Cerebellar nuclear complex (tissue), 1 donor: ENCODE measurements at regions not wholly inside any gene's neighbourhood (a gene's known extent, or its start where the extent isn't known, plus 50 kb on each side); places are given as distances from the start of the nearest gene placed in this dataset.
A peak's percentile ranks its signal among the peaks of the same experiment; 100 is the strongest.
"Not testable (repeated sequence)": the region's sequence is repeated elsewhere in the genome, so short reads cannot be mapped to it uniquely, and the experiment has no call there.

Experiments used
- DNase-seq, 2 experiments: peaks; one replicate each; lab custom pipeline; 2025; lab: John Stamatoyannopoulos, UW

DNA sequence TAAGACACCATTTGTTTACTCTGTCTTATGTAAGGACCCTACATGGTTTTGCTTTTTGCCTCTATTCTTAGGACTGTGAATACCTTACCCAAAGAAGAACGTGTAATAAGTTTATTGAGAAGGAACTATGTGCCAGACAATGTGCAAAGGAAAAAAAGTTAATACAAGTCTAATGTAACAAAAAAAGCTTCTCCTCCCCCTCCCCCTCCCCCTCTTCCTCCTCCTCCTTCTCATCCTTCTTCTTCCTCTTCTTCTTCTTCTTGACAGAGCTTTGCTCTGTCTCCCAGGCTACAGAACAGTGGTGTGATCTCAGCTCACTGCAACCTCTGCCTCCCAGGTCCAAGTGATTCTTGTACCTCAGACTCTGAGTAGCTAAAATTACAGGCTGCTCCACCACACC is 50.9 kb upstream of the MITF start:
- no peak for DNase-seq

DNA sequence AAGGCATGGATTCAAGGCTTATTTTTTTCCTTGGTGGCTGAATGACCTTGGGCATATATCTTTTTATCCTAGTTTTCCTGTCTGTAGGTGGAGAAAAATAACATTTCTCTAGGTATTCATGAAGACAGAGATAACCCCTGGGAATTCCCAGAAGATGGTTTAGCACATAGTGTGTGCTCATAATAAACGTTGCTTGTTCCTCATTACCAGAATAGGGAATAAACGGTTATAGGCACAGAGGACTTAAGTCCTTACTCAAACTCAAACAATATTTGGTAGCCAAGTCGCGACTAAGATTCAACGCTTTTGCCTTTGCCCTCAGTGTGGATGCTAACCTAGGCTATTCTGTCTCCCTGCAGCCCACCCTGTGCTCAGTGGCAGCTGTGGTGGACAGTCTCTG is 51.6 kb upstream of the MITF start:
- no peak for DNase-seq

DNA sequence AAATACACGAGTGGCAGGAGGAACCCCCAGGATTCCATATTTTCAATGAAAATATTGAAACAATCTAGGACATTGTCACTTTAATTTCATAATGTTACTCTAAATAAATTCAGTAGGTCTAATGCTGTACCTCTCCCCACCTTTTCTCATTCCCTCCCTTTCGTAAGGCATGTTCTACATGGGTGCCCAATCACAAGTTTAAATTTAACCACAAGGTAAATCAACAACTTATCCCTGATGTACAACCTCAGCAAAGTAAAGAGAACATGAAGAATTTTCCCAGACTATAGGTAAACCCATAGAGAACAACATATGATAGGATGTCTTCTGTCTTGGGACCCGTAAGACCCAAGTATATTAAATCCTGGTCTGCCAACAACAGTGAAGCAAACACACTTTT is 53.2 kb upstream of the MITF start:
- no peak for DNase-seq

DNA sequence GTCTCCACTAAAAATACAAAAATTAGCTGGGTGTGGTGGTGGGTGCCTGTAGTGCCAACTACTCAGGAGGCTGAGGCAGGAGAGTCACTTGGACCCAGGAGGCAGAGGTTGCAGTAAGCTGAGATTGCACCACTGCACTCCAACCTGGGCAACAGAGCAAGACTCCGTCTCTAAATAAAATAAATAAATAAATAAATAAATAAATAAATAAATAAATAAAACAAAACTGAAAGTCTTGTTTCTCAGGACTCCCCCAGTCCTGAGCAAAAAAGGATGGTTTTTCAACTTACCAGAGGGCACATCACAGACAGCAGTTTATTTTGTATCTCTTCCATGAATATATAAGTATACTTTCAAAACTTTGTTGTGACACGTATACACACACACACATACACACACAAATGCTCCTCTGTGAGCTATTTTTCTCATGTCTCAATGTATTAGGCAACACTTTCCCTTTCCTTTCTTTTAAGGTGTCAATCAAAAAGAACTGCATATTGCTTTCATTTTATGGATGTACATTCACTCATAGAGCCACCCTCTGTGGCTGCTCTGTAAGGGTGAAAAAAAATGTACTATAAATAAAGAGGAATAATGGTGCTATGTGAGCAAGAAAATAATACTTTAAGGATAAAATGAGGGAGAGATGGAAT is 54.8 kb upstream of the MITF start:
- no peak for DNase-seq

DNA sequence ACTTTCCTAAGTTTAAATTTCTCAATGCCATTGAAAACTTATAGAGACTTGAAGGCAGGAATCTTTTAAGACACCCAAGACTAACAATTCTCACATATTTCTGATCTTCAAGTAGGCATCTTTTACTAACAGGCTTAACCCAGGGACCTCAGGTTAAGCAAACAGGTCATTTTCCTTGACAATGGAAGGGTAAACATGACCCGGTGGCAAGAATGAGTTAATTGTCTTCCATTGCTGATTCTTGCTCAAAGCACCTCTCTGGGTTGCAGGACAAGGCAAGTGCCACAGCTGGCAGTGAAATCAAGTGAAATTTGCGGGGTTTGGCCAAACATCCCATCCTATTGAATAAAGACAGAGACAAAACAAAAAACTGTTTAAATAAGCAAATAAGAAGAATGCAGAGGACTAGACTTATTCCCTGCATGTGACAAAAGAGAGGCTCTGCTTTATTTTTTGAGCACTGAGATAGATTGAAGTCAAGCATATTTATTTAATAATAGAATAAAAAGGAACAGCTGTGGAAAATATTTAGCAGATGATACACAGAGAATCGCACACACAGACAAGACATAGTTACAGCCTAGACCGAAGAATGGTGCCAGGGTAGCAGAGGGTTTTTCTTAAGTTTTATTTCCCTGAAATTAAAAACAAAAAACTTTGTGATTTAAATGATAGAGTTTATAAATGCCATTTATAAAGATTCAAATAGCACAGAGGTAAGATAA is 56.0 kb upstream of the MITF start:
- DNase-seq: no peak

DNA sequence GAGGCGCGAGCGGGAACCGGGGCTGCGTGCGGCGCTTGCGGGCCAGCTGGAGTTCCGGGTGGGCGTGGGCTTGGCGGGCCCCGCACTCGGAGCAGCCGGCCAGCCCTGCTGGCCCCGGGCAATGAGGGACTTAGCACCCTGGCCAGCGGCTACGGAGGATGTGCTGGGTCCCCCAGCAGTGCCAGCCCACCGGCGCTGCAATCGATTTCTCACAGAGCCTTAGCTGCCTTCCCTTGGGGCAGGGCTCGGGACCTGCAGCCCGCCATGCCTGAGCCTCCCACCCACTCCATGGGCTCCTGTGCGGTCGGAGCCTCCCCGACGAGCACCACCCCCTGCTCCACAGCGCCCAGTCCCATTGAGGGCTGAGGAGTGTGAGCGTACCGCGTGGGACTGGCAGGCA is 61.8 kb upstream of the MITF start:
- DNase-seq: not testable (repeated sequence)

DNA sequence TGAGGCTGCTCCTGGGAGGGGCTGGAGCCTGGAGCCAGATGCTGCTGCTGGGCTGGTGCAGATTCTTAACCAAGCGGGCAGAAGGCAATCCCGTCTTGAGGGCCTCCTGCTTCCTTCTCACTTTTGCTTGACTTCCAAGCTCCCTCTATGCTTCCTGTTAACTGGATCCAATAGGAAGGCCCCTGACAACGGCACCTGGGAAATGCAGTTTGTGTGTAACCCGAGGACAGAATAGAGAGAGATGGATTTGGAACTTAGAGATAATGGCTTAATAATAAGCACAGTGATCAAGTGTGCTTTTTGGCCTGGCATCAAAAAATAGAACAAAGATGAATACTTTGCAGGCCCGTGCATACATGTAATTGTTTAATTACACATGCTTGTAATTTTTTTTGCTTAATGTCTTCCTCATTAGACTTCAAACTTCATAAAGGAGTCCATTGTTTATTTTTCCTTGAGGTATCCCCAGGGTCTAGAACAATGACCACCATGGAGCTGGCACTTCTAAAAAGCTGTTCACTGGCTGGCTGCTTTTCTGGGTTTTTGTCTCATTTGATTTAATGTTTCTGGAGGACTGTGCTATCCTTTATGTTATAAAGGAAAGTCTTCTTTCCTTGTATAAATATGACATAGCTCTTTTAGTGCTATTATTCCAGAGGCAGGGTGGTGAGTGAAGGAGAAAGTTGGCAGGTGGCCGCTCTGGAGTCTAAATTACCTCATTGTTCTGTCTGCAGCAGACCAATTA is 63.3 kb upstream of the MITF start:
- DNase-seq: no peak

DNA sequence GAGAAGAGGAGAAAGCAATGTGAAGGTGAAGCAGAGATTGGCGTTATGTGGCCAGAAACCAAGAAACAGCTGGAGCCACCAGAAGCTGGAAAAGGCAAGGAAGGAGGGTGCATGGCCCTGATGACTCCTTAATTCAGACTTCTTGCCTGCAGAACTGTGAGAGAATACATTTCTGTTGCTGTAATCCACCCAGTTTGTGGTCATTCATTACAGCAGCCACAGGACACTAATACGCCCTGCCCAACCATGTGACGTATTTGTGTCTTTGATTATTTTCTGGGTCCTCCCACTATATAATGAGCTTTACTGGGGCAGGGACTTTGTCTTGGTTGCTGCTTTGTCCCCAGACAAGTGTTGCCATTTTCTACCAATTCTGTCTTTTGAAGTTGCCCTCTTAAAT is 64.5 kb upstream of the MITF start:
- DNase-seq: no peak

DNA sequence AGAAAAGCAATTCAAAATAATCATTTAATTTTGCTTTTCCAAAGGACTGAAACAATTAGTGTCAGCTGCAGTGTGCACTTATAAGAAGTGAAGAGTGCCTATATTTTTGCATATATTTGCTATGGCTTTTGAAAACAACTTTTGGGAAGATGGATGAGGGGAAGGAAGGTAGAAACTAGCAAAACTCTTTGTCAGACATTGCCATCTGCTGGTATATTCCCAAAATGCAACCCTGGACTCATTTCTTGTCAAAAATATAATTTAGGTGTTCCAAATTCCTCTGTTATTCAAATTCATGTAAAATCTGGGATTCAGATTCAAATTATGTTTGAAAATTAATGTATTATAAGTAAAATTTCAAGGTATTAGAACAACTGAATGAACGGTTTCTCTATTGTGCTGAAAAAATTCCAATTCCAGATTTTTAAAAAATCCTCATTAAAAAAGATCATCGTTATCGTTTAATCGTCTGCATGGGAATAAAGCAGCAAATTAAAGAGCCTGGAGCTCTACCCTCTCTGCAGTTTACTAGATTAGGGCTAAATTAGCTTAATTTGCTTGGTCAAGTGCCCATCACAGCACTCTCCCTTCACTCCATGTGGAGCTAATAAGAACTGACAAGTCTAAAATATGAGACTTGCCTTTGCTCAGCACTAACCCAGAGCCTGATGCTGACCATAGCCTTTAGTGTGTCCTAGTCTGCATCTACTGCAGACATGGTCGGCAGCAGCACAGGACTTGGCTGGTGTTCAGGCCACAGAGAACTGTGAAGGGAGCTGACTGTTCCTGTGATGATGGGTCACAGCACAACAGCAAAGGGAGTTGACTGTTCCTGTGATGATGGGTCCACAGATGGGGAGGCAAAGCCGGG is 67.9 kb upstream of the MITF start:
- DNase-seq: peak; percentile 13 to 29

DNA sequence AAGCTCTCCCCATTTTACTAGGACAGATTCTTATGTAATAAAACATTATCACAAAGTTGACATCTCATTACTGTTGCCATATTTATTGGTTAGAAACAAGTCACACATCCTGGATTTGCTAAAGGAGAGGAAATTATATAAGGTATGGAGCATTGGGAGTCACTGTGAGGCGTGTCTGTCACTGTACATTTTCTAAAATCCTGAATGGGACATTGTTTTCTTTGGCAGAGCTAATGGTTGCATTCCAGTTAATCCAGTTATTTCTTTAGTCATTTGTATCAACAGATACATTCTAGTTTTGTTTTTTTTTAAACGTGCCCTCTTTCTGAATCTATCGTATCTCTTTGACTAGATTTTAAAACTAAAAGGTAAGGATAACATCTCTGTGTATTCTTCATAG is 70.2 kb upstream of the MITF start:
- DNase-seq: no peak

DNA sequence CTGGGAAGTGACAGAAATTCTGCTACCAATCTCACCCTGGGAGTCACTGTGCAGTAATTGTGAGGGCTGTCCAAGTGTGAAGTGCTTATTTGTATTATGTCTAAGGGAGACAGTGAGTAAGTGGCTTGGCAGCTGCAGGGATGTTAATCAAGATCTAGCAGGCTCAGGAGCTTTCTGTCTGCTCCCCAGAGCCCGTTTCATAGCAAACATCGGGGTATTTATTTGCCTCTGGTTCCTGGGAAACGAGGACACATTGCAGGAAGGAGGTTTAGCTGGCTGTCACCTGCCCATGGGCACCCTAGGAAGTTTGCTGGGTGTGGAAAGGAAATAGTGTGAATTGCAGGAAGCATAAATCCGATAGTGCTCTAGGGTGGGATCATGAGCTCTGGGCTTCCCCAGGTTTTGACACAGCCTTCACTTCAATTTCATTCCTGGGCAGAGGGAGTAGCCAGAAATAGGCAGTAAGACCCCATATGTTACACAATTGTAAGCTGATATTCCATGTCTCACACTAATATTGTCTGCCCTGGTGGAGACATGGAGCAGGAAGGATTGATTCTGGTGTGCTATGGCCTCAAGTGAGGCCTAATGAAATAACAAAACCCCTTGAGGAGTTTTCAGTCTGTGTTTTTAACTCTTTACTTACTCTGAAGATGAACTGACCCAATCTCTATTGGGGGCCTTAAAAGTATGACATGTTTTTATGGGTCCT is 74.1 kb upstream of the MITF start:
- no peak for DNase-seq

DNA sequence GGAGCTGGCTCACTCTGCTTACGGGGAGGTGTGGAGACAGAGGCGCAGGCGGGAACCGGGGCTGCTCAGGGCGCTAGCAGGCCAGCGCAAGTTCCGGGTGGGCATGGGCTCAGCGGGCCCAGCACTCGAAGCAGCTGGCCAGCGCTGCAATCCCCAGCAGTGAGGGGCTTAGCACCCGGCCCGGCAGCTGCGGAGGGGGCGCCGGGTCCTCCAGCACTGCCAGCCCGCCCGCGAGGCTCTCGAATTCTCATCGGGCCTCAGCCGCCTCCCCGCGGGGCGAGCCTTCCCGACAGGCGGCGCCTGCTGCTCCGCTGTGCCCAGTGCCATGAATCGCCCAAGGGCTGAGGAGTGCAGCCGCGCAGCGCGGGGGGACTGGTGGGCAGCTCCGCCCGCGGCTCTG is 78.6 kb upstream of the MITF start:
- DNase-seq: no peak

DNA sequence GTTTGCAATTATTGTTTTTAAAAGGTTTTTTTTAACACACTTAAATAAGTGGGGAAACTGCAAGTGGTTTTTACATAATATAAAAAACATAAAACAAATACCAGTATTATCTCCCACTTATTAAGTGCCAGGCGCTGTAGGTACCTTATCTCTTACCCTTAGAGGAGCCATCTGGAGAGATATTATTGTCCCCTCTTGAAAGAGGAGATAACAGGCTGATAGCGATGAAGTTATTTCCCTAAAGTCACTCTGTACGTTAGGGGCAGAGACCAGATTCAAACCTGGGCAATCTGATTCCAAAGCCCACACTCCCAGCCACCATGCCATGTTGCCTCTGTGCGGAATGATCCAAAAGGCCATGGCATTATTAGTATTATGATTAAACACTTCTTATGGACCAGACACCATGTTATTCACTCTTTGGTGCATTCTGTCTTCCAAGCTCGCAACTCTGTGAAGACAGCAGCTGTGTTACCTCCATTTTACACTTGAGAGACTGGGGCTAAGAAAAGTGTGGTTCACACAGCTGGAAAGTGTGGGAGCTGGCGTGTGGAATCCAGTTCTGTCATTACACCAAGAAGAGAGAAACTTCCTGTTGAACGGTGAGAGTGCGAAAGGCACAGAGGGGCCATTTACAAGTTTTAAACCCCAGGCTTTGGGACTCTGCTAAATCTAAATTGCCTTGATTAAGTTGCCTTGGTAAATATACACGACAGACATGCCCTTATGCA is 79.9 kb upstream of the MITF start:
- DNase-seq: no peak

DNA sequence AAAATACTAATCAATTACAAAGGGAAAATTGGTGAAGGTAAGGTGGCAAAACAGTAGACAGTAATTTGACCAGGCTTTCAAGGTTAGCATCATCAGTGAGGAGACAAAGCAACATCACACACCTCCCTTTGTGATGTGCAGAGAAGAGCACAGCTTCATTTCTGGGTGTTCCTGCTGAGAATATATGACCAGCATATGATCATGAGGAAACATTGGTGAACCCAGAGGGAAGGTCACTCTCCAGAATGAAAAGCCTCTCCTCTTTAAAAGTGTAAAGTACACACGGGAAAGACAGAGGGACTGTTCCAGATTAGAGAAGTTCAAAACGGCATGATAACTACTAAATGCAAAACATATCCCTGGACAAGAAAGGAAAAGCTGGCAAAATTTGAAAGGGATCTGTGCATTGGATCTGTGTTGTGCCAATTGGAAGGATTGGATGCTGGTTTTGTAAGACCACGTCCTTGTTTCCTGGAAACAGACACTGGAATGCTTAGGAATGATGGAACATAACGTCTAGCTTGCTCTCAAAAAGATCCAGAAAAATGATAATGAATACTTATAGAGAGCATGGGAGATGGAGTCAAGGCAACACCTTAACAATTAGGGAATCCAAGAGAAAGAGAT is 80.6 kb upstream of the MITF start:
- no peak for DNase-seq

DNA sequence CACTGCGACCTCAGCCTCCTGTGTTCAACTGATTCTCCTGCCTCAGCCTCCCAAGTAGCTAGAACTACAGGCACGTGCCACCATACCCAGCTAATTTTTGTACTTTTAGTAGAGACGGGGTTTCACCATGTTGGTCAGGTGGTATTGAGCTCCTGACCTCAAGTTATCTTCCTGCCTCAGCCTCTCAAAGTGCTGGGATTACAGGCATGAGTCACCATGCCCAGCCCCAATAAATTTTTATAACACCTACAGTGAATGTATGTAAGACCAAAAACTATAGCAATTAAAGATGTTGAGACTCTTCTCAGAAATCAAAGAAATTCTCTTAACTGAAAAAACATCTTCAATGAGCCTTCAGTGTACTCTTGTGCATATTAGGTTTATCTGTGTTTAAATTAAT is 82.2 kb upstream of the MITF start:
- not testable (repeated sequence) for DNase-seq

DNA sequence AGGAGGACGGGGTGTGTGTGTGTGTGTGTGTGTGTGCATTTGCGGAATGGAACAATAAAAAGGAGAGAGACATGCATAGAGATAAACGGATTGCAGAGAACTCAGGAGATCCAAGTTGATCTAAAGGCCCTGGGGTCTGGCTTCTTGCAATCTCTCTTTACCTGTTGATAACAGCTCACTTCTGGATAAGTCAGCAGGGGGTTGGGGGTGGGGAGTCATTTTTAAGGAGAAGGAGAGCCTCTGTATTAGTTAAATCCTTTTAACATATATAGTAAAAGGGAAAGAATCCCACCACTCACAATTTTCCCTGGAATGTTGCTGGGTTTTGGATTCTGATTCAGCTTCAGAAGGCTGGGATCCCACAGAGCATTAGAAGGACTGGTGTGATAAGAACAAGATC is 87.5 kb upstream of the MITF start:
- no peak for DNase-seq

DNA sequence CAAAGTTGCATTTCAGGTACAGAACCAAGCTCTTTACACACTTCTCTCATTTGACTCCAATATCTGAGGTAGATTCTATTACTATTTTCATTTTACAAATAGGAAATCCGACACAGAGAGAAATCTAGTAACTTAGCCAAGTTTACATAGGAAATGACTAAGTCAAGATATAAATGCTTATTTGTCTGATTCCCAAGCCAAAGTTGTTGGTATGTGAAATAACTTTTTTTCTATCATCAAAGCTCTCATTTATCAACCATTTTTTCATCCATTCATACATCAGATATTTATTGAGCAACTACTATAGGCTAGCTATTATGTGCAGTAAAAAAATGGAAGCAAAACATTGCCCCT is 89.2 kb upstream of the MITF start:
- DNase-seq: no peak

DNA sequence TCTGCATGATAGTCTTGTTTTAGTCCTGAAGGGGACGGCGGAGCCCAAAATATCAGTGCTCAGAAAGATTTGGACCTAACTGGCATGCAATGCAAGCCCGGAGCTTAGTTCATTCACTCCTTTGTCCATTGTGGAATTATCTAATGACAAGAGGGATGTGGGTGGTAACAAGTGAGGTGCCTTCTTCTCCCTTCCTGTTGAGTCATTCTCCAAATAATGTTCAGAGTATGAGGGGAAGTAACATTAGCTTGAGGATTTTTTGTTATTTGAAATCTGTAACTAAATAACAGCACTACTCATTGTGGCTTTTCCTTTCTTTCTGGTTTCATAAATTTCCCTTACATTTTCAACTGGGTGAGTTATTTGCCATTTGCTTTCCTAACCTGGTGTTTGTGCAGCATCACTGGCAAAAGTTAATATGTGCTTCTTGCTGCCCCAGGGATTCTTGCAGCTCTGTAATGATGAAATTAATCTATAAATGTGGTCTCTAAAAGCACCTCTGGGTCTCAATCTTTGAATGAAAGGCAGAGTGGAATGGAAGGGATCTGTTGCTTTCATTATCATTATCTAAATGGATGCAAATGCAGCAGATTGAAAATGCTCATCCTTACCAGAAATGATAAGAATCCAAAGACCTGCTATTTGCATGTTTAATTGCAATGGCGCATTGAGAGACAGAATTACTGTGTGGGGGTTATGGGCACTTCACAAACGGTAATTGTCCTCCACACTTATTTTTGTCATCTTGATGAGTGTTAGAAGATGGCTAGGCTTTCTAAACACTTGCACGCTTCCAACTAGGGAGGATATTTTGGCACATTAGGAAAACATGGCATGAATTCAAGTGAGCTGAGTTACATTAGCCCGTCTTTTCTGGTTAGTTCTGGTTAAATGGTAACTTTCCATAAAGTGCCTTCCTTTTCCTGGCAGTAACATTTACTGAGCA is 89.9 kb upstream of the MITF start:
- no peak for DNase-seq

DNA sequence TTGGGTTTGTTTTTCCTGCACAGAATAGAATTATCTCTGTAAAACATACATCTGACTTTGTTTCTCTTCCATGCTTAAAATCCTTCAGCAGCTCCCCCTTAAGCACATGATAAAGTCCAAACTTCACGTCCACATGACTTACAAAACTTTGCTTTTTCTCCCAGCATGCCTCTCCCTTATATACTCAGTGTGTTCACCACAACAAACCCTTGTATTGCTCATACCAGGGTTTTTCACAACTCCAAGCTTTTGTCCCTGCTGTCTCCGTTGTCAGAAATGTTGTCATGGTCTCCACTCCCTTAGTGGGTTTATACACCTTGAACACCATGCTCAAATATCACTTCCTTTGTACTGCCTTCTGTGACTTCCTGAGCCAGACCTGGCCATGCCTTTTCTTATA is 91.1 kb upstream of the MITF start:
- no peak for DNase-seq
